GM18907 (cell line): ENCODE measurements at regions not wholly inside any gene's neighbourhood (a gene's known extent, or its start where the extent isn't known, plus 50 kb on each side); places are given as distances from the start of the nearest gene placed in this dataset.
"Not testable (repeated sequence)": the region's sequence is repeated elsewhere in the genome, so short reads cannot be mapped to it uniquely, and the experiment has no call there.

Experiments used
- ATAC-seq: cut with Tn5 transposase; IDR thresholded peaks from one replicate; pipeline ENCODE4 v1.9.1; 2021; ENCODE audit warnings: mild to moderate bottlenecking, moderate library complexity; ENCODE audit not compliant: unreplicated experiment

DNA sequence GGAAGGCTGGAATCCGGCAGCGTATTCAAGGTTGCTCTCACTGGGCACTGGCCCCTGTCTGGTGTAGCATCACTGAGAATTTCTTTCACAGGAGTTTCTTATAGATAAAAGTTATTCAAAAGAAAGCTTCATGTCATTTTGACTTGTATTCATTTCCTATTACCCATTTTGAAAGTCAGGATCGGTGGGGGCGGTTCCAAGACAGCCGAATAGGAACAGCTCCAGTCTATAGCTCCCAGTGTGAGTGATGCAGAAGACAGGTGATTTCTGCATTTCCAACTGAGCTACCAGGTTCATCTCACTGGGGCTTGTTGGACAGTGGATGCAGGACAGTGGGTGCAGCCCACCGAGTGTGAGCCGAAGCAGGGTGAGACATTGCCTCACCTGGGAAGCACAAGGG, 51.5 kb upstream of the CDC42EP3 start:
- ATAC-seq: not testable (repeated sequence)

DNA sequence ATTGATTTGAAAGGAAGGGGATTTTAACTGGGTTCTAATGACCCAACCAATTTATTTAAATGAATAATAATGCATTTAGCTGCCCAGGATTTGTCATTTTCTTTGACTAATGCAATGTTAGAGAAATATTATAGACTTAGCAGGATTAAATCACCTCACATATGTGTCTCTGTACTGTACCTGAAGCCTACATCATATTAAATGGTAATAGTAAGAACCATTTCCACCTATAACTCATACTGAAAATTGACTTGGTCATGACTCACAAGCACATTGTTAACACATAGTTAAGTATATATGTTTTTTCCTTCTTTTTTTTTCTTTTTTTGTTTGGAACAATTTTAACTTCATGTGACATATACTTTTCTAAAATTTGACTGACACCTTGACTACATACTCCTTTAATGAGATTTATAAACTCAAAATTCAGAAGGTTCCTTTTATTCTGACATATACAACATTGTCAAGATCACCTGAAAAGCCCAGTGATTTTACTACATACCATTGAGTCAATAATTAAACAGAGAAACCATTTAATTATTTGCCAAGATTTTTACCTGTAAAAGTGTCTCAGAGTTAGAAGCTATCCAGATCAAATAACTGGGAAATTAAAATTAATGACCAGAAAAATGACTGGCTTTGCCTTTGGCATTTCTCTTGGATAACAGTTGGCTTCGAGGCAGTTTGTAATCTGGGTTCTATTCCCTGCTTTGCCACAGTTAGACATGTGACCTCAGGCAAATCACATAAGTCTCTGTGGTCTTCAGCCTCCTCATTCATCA, 58.8 kb upstream of the CDC42EP3 start:
- no peak for ATAC-seq

DNA sequence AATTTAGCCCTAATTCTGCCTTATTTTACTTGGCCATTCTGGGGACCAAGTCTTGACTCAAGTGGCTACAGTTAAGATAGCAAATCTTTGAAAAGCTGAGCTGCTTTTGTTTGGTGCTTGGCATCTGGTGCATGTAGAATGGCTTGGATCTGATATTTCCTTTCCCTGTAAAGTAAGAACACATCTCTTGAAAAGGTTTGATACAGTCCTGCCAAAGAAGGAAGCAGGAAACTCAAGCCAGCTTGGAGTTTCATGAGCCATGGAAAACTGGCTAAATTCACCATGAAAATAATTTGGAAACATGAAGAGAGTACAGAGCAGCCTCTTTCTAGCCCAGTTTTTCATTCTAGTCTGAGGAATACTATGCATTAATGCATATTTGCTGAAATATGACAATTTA, 61.0 kb upstream of the CDC42EP3 start:
- not testable (repeated sequence) for ATAC-seq

DNA sequence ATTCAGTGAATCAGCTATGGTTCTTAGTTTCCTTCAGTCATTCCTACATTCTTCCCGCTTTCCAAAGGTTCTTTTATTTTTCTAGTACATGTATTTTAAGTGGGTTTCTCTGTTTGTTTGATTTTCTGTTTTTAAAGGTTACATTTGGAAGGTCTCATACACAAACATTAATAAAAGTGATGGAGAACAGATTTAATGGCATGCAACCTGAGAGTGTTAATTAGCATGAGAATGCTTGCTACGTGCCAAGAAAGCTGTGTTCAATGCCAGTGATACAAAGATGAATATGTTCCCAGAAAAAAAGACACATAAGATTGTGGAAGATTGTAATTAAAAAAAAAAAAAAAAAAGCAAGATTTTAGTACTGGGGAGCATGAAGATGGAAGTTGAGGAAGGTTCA, 61.8 kb upstream of the CDC42EP3 start:
- no peak for ATAC-seq

DNA sequence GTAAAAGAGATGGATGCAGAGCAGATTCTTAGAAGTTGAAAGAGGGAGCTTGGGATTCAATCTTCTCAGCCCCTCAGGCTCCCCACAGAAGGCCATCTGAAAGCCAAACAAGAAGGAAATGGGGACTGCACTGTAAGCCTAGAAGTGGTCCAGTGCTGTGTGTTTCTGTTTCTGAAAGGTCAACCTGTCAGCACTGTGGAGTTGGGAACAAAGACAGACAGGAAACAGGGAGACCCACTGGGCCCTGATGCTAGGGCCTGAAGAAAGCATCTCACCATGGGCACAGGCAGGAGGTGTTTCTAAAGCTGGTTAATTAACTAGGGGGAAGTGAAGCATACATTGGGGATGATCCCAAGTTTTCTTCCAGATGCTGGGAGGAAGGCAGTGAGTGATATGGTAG, 62.5 kb upstream of the CDC42EP3 start:
- ATAC-seq: not testable (repeated sequence)

DNA sequence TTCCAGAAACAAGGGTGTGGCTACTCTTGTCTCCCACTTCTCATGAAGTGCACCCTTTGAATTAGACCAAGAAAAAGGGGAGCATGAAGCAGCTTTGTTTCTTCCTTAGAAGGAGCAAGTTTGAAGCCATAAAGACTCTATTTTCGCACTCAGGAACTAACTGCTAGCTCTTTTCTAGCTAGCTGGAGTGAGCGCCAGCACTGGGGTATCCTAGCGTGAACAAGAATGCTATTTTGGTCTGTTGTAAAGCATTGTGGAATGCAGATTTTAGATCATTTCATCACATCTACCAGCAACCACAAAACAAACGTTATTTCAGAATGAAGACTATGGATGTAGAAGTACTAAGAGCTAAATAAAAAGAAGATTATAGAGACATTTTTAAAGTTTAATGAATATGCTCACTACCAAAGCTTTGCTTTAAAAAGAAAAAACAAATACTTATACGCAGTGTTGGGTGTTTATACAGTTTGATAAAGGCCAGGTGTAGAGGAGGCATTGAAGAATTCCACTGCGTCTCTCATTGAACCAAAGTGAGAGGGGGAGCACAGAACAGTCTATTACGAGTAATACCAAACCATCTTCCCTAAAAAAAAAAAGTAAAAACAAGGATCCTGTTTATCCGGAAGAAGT, 63.6 kb upstream of the CDC42EP3 start:
- ATAC-seq: not testable (repeated sequence)

DNA sequence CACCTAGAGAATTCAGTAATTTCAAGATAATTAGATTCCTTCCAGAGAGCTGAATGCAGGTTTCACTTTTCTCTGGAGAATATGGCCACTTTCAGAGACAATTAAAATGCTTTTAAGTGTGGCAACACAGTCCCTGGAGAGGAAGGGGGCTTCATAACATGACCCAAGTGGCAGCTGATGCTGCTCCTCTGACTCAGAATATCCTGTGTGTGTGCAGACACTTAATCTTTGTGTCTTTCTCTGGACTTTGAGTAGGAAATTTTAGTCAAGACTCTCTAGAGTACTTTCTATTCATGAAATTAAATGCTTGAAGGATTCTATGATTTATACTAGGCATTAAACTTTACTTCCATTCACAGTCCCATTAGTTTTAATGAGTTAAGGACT, 64.1 kb upstream of the CDC42EP3 start:
- not testable (repeated sequence) for ATAC-seq

DNA sequence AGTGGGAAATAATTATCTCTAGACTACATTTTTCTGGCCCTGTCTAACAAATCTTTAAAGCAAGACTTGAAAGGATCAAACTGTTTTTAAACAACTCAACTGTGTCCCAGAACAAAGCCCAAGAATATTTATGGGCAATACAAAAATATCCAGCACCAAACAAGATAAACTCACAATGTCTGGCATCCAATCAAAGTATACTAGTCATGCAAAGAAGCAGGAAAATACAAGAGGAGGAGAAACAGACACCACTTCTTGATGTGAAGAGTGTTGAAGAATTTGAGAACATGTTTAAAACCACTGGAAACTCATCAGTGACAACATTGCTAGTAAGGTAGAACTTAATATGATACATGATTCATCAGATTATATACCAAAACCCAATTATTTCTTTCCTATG, 66.1 kb upstream of the CDC42EP3 start:
- no peak for ATAC-seq

DNA sequence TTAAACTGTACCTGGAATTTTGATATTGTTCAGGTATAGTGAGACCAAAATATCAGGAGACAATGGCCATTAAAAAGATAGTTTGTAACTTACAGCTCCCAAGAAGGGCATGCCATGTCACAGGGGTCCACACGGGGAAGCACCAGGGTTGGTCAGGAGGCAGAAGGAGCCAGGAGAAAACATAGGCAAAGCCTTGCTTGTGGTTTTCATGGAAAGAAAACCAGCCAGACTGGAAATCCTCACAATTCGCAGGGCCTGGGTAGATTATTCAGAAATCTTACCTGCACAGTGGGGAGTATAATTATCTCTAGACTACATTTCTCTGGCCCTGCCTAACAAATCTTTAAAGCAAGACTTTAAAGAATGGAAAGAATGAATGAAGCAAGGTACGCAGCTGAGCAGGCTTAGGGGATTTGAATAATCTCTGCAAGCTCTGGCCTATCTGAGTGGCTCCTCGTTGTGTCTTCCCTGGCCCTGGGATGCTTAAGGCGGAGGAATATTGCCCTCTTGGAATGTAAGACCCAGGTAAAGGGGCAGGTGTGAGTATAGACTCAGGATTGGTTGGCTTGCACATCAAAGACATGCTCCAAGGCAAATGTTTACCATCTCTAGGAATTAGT, 66.9 kb upstream of the CDC42EP3 start:
- no peak for ATAC-seq

DNA sequence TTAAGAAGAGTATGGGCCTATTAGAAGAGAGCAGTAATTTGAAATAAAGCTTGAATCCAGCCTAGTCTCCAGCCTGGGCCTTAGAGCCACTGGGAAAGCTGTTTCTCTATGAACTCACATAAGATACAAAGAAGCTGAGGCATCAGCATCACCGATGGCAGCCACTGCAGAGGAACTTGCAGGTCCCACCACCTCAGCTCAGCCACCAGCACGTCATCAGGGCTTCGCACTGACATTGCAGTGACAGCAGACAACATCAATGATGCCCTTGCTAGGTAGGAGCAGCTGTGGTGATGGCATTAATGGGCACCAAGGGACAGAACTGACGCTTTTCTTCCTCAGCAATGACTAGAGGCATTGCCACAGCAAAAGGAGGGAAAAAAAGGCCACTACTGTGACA, 67.7 kb upstream of the CDC42EP3 start:
- no peak for ATAC-seq

DNA sequence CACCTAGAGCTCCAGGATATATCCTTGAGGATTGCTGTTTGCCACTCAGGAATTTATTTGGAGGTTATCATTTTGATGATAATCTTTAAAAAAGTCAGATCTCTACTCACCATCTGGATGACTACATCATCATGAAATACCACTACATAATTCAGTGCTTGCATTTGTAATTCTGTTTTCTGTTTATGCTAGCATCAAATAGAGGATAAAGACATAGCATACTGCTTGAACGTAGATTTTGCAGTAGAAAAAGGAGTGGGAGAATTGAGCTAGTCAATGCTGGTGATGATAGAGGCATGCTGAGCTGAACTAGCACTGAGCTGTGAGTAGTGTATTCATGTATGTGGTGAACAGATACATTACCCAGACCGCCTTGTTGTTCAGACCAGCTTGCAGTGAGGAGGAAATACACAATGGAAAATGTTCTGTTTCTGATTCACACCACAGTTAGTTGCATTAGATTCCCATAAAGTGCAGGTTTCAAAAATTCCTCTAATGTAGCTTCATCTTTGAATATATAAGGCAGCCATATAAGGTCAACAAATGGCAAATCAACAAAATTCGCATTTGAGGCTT, 68.8 kb upstream of the CDC42EP3 start:
- ATAC-seq: no peak

DNA sequence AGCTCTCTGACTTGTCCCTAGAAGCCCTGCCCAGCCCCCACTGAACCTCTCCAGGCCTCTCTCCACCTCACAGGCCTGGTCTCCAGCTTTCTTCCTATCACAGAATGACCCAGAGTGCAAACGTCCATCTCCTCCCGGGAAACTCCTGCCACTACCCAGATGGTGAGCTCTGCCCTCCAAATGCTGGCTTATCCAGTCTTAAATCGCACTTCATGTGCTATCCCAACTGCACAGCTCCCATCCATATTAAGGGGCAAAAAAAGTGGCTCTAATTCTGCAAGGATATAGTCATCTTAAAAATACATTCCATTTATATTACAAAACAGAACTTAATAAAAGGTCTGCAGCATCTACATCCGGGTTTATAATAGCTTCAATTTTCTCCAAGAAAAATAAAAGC, 70.8 kb upstream of the CDC42EP3 start:
- ATAC-seq: no peak

DNA sequence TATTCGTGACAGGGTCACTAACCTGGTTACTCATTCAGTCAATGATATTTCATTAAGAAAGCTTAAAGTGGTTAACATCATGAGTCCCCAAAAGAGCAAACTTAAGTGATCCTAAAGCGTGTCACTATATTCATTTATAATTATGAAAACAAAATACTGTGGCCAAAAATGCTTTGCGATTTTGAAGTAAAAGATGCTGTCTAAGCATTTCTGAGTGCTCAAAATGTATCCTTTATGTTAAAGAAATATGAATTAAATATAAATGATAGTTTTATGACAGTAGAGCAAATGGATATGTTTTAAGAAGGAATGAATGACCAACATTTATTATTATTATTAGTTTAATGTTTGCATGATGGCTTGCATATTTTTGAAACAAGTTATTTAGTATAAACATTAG, 72.6 kb upstream of the CDC42EP3 start:
- no peak for ATAC-seq

DNA sequence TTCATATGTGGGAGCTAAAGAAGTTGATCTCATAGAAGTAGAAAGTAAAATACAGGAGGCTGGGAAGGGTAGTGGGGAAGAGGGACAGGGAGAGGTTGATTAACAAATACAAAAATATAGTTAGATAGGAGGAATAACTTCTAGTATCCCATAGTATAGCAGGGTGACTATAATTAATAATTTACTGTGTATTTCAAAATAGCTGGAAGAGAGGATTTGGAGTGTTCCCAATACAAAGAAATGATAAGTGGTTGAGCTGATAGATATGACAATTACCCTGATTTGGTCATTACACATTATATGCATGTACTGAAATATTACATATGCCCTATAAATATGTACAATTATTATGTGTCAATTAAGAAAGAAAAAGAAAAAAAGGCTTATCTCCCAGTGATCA, 73.5 kb upstream of the CDC42EP3 start:
- not testable (repeated sequence) for ATAC-seq

DNA sequence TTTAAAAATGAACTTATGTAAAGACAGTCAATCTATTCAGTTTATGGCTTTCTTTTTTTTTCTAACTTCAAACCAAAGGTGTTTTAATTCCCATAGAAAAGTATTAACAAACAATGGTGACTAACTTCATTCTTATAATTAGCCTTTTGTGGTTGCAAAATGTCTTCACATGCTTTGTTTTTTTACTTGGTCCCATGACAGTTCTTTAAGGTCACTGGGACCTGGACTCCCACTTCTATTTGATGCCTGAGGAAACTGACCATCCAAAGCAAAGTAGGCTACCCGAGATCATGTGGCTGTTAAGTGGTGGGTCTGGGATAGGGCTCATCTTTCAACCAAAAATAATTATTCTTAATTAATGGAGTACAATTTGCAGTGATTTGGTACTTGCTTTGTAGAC, 74.6 kb upstream of the CDC42EP3 start:
- ATAC-seq: not testable (repeated sequence)

DNA sequence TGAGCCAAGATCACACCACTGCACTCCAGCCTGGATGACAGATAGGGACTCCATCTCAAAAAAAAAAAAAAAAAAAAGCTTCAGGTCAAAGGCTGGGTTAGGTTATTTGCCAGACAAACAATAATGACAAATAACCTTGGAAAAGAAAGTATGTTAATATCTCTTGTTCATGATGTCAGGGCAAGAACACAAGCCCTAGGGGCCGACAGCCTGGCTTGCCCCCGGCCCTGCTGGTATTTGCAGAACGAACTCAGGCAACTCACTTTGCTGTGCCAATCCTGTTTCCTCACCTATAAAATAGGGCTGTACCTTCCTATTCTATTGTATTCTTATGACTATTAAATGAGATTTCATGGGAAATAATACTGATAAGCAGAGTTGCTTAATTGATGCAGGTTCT, 75.4 kb upstream of the CDC42EP3 start:
- no peak for ATAC-seq

DNA sequence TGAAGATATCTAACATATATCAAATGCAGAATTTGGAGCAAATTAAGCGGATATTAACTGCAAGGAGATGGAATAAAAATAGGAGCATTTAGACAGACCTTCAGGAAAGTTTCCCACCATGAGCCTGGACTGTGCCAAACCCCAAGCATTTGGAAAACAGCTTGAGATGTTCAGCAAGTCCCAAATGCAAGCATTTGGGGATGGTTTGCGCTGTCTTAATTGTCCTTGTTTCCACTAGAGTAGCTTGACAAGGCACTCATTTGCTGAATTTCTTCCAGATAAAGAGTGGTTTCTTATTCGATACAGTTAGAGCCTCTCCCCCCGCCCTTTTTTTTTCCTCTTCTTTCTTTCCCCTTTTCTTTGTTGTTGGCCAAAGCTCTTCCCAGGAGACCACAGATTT, 77.1 kb upstream of the CDC42EP3 start:
- ATAC-seq: no peak

DNA sequence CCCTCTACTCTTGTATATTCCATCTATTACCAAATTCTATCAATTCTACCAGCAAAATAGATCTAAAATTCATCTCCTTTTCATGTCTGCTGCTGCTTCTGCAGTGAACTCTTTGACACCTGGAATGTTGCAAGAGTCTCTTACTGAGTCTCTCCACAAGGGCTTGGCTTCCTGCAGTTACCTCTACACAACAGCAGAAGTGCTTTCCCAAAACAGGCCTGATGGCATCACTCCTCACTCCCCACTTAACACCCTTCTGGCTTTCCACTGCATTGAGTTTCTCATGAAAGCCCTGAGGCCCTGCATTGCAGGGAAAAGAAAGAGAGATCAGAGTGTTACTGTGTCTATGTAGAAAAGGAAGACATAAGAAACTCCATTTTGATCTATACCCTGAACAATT, 78.8 kb upstream of the CDC42EP3 start:
- not testable (repeated sequence) for ATAC-seq

DNA sequence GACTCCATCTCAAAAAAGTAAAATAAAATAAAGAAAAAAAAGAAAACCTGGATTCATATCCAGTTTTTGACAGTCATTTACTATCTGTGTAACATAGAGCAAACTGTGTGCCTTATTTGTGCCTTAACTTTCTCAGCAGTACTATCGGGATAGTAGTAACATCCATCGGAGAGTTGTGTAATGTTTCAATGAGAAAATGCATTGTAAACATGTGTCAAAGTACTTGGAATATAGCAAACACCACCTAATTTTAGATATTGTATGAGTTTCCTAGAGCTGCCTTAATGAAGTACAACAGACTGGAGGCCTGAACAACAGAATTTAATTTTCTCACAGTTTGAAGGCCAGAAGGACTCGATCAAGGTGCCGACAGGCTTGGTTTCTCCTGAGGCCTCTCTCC, 81.3 kb upstream of the CDC42EP3 start:
- no peak for ATAC-seq

DNA sequence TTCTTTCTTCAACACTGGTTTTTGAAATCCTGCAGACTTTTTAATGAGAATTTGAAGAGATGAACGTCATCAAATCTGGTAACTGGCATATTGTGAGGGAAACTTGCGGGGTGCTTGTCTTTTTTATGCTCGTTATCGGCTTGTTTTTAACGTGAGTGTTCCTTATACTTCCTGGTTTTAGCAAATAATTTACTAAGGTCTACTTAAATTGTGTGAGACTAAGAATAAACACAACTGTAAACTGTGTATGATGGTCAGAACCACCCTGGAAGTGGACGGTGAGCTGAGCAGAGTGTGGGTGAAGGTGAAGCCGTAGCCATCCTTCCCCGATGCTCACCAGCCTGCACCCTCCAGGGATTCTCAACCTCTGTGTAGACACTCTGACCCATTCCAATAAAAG, 82.3 kb upstream of the CDC42EP3 start:
- ATAC-seq: no peak

DNA sequence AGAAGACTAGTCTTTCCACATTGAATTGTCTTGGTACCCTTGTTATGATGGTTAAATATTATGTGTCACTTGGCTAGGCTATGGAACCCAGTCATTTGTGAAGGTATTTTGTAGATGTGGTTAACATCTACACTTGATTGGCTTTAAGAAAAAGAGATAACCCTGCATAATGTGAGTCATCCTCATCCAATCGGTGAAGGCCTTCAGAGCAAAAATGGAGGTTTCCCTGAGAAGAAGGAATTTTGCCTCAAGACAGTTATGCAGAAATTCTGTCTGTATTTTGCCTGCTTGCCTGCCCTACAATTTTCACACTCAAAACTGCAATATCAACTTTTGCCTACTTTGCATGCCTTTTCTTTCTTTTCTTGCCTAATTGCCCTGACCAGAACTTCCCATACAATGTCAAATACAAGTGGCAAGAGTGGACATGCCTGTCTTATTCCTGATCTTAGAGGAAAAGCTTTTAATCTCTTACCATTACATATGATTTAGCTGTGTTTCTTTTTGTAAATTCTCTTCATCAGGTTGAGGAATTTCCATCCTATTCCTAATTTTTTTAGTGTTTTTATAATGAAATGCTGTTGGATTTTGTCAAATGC, 84.6 kb upstream of the CDC42EP3 start:
- not testable (repeated sequence) for ATAC-seq
